OCI-LY7 (cell line): ENCODE measurements at regions not wholly inside any gene's neighbourhood (a gene's known extent, or its start where the extent isn't known, plus 50 kb on each side); places are given as distances from the start of the nearest gene placed in this dataset.

Experiments used
- BruUV-seq: library from RNA; stranded (reverse); fragments of 400-500 nt; replicated peaks from 2 replicates; lab custom pipeline; 2021; lab: Mats Ljungman, UMichigan
- CTCF ChIA-PET: fragments of 300-600 bp; sonication (Branson Sonifier 250); formaldehyde crosslinking; loops from one replicate; lab custom pipeline; 2022; ENCODE audit warnings: antibody characterized with exemption; ENCODE audit not compliant: unreplicated experiment; lab: Charles Lee
- POLR2A ChIA-PET: fragments of 300-600 bp; sonication (Branson Sonifier 250); formaldehyde crosslinking; loops from one replicate; lab custom pipeline; 2022; ENCODE audit warnings: antibody characterized with exemption; lab: Charles Lee
- DNase-seq: peaks from one replicate; pipeline ENCODE4 v3.0.0-alpha.2; 2015; ENCODE audit warnings: low spot score
- H2AFZ ChIP-seq: fragments of 200-600 bp; sonication (generic), shearing (Covaris generic); 2 replicates; pipeline ENCODE4 v1.6.1; 2014; ENCODE audit warnings: mild to moderate bottlenecking, antibody characterized with exemption, low read length, moderate library complexity
- H3K27ac ChIP-seq: fragments of 200-600 bp; sonication (generic); 2 replicates; pipeline ENCODE4 v1.5.1; 2014; ENCODE audit warnings: mixed run types, low read depth, mild to moderate bottlenecking, moderate library complexity, low read length, inconsistent platforms; ENCODE audit not compliant: poor library complexity, severe bottlenecking
- H3K36me3 ChIP-seq: fragments of 200-600 bp; sonication (generic); 2 replicates; pipeline ENCODE4 v1.6.1; 2014; ENCODE audit warnings: mild to moderate bottlenecking, antibody characterized with exemption, low read length, moderate library complexity, mixed read lengths; ENCODE audit not compliant: insufficient read depth
- H3K4me1 ChIP-seq: fragments of 200-600 bp; sonication (generic); 2 replicates; pipeline ENCODE4 v1.5.1; 2014; ENCODE audit warnings: mild to moderate bottlenecking, low read length; ENCODE audit not compliant: insufficient read depth, poor library complexity, severe bottlenecking
- H3K4me2 ChIP-seq: fragments of 200-600 bp; sonication (generic); 2 replicates; pipeline ENCODE4 v1.6.1; 2014; ENCODE audit warnings: mild to moderate bottlenecking, low read length
- H3K4me3 ChIP-seq: fragments of 200-600 bp; sonication (generic); 2 replicates; pipeline ENCODE4 v1.5.1; 2014; ENCODE audit warnings: mild to moderate bottlenecking, low read depth, low read length; ENCODE audit not compliant: poor library complexity, severe bottlenecking
- H3K79me2 ChIP-seq: fragments of 200-600 bp; sonication (generic); 2 replicates; pipeline ENCODE4 v1.6.1; 2016; ENCODE audit warnings: low read depth, mild to moderate bottlenecking, low read length, moderate library complexity, mixed read lengths; ENCODE audit not compliant: insufficient read depth
- H3K9me2 ChIP-seq: fragments of 200-600 bp; sonication (generic); 2 replicates; pipeline ENCODE4 v1.6.1; 2016; ENCODE audit warnings: mild to moderate bottlenecking, low read length, mixed read lengths; ENCODE audit not compliant: insufficient read depth
- H3K9me3 ChIP-seq: fragments of 200-600 bp; sonication (generic); 2 replicates; pipeline ENCODE4 v1.6.1; 2014; ENCODE audit warnings: mild to moderate bottlenecking, mixed run types, low read length, mixed read lengths
- H4K20me1 ChIP-seq: fragments of 200-600 bp; sonication (generic); 2 replicates; pipeline ENCODE4 v1.6.1; 2014; ENCODE audit warnings: mild to moderate bottlenecking, antibody characterized with exemption, low read length, moderate library complexity, mixed read lengths; ENCODE audit not compliant: insufficient read depth
- EZH2phosphoT487 ChIP-seq: fragments of 200-600 bp; sonication (generic); IDR thresholded peaks from 2 replicates; pipeline ENCODE4 v1.6.1; 2018; ENCODE audit warnings: low read depth, borderline replicate concordance, mild to moderate bottlenecking, mixed run types, antibody characterized with exemption, low read length, moderate library complexity, mixed read lengths
- intact Hi-C: fragments of 100-400 bp; cut with micrococcal nuclease; formaldehyde crosslinking; loops from one replicate; pipeline ENCODE4 v1.10.0; 2022; ENCODE audit not compliant: unreplicated experiment
- TF ChIP-seq, protein P1 (sequence below): fragments of 200-600 bp; sonication (generic); conservative IDR thresholded peaks from 2 replicates; pipeline ENCODE4 v1.5.1; 2014; ENCODE audit warnings: mild to moderate bottlenecking, antibody characterized with exemption, low read length, moderate library complexity, mixed read lengths

DNA sequence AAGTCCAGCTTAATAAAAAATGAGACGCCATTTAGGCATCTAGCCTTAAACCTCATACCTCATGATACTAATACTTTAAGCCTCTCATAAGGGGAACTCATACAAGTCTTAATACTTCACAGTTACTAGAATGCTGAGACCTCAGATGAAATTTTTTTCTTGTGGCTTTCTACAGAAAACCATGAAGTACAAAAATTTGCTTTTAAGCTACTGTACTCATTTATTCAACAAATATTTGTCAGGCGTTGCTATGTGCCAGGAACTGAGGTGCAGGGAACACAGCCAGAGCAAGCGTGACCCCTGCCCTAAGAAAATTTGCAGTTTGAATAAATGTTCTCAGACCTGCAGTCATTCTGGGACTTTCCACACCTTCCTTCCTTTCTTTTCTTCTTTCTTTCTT, 150.6 kb downstream of the MRPL39 start:
- H3K79me2 ChIP-seq = no peaks in the 10 kb centered on the region
- H2AFZ ChIP-seq = no peak overlapping the region
- no peak overlapping the region for H3K4me3 ChIP-seq
- CTCF ChIA-PET = no interaction called here
- intact Hi-C loops = no loop called here
- H3K36me3 ChIP-seq = no peaks in the 10 kb centered on the region
- peaks cover 31% of the 10 kb centered on the region for H3K4me1 ChIP-seq
- H3K9me2 ChIP-seq = no peaks in the 10 kb centered on the region
- DNase-seq = no peak
- POLR2A ChIA-PET = interaction anchor here (0.6 to 2.0 kb wide), 2 partner anchors 12 to 107 kb away, joined by 6 to 9 read pairs; no protein-coding TSS in a partner anchor
- no peaks in the 10 kb centered on the region; the same call in 1 of the 2 replicates for H3K9me3 ChIP-seq
- H3K27ac ChIP-seq = no peak overlapping the region
- H3K4me2 ChIP-seq = no peak overlapping the region
- no peaks in the 10 kb centered on the region for H4K20me1 ChIP-seq
- BruUV-seq = no TSS peak
- no peak for TF ChIP-seq EZH2phosphoT487
- TF ChIP-seq, protein P1, sequence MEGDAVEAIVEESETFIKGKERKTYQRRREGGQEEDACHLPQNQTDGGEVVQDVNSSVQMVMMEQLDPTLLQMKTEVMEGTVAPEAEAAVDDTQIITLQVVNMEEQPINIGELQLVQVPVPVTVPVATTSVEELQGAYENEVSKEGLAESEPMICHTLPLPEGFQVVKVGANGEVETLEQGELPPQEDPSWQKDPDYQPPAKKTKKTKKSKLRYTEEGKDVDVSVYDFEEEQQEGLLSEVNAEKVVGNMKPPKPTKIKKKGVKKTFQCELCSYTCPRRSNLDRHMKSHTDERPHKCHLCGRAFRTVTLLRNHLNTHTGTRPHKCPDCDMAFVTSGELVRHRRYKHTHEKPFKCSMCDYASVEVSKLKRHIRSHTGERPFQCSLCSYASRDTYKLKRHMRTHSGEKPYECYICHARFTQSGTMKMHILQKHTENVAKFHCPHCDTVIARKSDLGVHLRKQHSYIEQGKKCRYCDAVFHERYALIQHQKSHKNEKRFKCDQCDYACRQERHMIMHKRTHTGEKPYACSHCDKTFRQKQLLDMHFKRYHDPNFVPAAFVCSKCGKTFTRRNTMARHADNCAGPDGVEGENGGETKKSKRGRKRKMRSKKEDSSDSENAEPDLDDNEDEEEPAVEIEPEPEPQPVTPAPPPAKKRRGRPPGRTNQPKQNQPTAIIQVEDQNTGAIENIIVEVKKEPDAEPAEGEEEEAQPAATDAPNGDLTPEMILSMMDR = no peak

DNA sequence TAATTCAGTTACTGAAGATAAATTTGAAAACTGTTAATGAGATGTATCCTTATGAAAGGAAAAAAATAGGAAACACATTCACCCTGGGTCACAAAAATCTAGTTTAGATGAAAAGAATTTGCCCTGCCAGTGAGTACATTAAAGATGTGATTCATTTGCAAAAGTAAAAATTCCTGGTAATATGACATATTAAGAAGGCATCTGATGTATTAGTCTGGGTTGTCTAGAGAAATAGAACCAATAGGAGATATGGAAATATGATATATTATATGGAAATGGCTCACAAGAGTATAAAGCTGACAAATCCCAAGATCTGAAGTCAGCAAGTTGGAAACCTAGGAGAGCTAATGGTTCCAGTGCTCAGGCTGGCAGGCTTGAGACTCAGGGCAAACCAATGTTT, 153.8 kb downstream of the MRPL39 start:
- Histone ChIP-seq H3K4me1 (peaks cover 17% of the 10 kb centered on the region), H4K20me1 (no peaks in the 10 kb centered on the region), H3K4me3 (no peak overlapping the region), H3K4me2 (no peak overlapping the region), H3K36me3 (no peaks in the 10 kb centered on the region), H3K27ac (no peak overlapping the region), H3K79me2 (no peaks in the 10 kb centered on the region), H3K9me3 (no peaks in the 10 kb centered on the region), H3K9me2 (no peaks in the 10 kb centered on the region), H2AFZ (no peak overlapping the region)
- intact Hi-C loops = no loop called here
- ChIA-PET POLR2A (interaction anchor here (0.6 kb wide), 1 partner anchor 157 kb away, joined by 3 read pairs; no protein-coding TSS in a partner anchor), CTCF (no interaction called here)
- DNase-seq = no peak
- TF ChIP-seq, protein P1 = no peak
- TF ChIP-seq EZH2phosphoT487 = no peak
- no TSS peak for BruUV-seq

DNA sequence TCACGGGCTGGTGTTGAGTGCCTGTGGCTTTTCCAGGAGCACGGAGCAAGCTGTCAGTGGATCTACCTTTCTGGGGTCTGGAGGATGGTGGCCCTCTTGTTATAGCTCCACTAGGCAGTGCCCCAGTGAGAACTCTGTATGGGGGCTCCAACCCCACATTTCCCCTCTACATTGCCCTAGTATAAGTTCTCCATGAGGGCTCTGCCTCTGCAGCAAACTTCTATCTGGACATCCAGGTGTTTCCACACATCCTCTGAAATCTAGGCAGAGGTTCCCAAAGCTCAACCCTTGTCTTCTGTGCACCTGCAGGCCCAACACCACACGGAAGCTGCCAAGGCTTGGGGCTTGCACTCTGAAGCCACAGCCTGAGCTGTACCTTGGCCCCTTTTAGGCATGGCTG, 157.3 kb downstream of the MRPL39 start:
- ChIA-PET CTCF (no interaction called here), POLR2A (no interaction called here)
- BruUV-seq = no TSS peak
- intact Hi-C loops = no loop called here
- Histone ChIP-seq H3K4me3 (no peak overlapping the region), H2AFZ (no peak overlapping the region), H3K4me1 (no peaks in the 10 kb centered on the region), H3K4me2 (no peak overlapping the region), H3K27ac (no peak overlapping the region), H3K9me2 (no peaks in the 10 kb centered on the region), H4K20me1 (no peaks in the 10 kb centered on the region), H3K36me3 (no peaks in the 10 kb centered on the region), H3K9me3 (no peaks in the 10 kb centered on the region), H3K79me2 (no peaks in the 10 kb centered on the region)
- no peak for DNase-seq
- TF ChIP-seq EZH2phosphoT487 = no peak
- TF ChIP-seq, protein P1 = no peak
